ENCODE measurements at regions not wholly inside any gene's neighbourhood (a gene's known extent, or its start where the extent isn't known, plus 50 kb on each side); places are given as distances from the start of the nearest gene placed in this dataset.

DNA sequence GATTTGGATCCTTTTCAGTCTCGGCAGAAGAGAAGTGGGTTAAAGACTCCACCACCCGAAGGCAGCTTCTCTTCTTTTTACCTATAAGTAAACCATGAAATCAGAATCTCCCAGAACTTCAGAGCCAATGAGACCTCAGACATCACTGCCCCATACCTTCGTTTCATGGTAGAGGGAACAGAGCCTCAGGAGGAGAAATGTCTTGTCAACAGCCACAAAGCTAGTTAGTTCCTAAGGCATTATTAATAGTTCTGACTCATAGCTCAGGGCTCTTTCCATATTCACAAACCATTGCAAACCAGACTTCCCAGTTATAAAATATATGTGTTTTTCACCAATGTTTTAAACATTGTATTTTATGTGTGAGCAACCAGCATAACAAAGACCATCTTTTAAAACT, 118.7 kb upstream of the RIPOR2 start:
- Histone ChIP-seq H2BK12ac (ENCODE audit: insufficient read length, low read depth, low read length) (no peak overlapping the region), H3K9me3 (ENCODE audit: control insufficient read depth, low read depth, low read length) (no peaks in the 10 kb centered on the region), H4K91ac (ENCODE audit: insufficient read length, low read depth, low read length) (no peak overlapping the region), H3K56ac (ENCODE audit: insufficient read length, low read depth, low read length) (no peak overlapping the region), H3K14ac (ENCODE audit: insufficient read depth, low read length) (no peak overlapping the region), H3K18ac (ENCODE audit: insufficient read length, low read depth, low read length) (no peak overlapping the region), H3K4me2 (ENCODE audit: insufficient read depth, insufficient read length, low read length) (no peak overlapping the region), H3K4me1 (ENCODE audit: insufficient read depth, low read length) (no peaks in the 10 kb centered on the region; the same call in 1 of the 2 replicates), H4K8ac (replicated peaks; ENCODE audit: insufficient read length, low read depth, low read length) (no peak overlapping the region), H3K27ac (ENCODE audit: insufficient read length, low read depth, low read length) (no peak overlapping the region), H4K5ac (ENCODE audit: insufficient read length, low read depth, low read length) (no peak overlapping the region), H3K23me2 (ENCODE audit: insufficient read length, low read depth, low read length, poor library complexity, severe bottlenecking) (no peaks in the 10 kb centered on the region), H2BK120ac (ENCODE audit: low read depth, low read length, poor library complexity, severe bottlenecking) (no peak overlapping the region), H2BK15ac (ENCODE audit: low read depth, low read length) (no peak overlapping the region), H3T11ph (ENCODE audit: low read length) (no peak overlapping the region), H2BK5ac (ENCODE audit: insufficient read length, low read length) (no peak overlapping the region), H3K9ac (ENCODE audit: extremely low read depth, insufficient read length, low read length) (no peak overlapping the region), H2AK5ac (ENCODE audit: insufficient read length, low read length) (no peak overlapping the region), H2AFZ (ENCODE audit: low read length) (no peak overlapping the region), H3K79me2 (ENCODE audit: insufficient read depth, low read length) (no peaks in the 10 kb centered on the region), H3K4ac (ENCODE audit: low read depth, low read length) (no peak overlapping the region), H3K79me1 (ENCODE audit: insufficient read depth, low read depth, low read length, poor library complexity, severe bottlenecking) (no peaks in the 10 kb centered on the region), H3K27me3 (ENCODE audit: insufficient read depth, low read length) (no peaks in the 10 kb centered on the region), H4K20me1 (ENCODE audit: control insufficient read depth, insufficient read depth, insufficient read length) (no peaks in the 10 kb centered on the region), H3K23ac (ENCODE audit: insufficient read length, low read depth, low read length) (no peak overlapping the region), H2BK20ac (ENCODE audit: low read depth, low read length, poor library complexity, severe bottlenecking) (no peak overlapping the region)
- Mint-ChIP-seq H3K27me3 (ENCODE audit: low read depth) (peaks cover 2% of the 10 kb centered on the region; the same call in 1 of the 2 replicates), H3K4me3 (no peak overlapping the region), H3K9me3 (peaks cover 7 to 12% of the 10 kb centered on the region in 2 experiments; a peak in 4 of 5 replicates), H3K36me3 (ENCODE audit: insufficient read depth in 1 of 3, low read depth in 3 of 3) (peaks cover 0 to 8% (median 2%) of the 10 kb centered on the region in 3 experiments; a peak in 3 of 7 replicates), H3K27ac (no peak overlapping the region), H3K4me1 (peaks cover 7 to 12% of the 10 kb centered on the region in 2 experiments; a peak in 3 of 4 replicates)
- no peak for DNase-seq
- WGBS (ENCODE audit: extremely low coverage, insufficient read length, low lambda C conversion rate), result no CpG with 5 or more reads among the region's 3 CpGs
- TF ChIP-seq, protein P1, sequence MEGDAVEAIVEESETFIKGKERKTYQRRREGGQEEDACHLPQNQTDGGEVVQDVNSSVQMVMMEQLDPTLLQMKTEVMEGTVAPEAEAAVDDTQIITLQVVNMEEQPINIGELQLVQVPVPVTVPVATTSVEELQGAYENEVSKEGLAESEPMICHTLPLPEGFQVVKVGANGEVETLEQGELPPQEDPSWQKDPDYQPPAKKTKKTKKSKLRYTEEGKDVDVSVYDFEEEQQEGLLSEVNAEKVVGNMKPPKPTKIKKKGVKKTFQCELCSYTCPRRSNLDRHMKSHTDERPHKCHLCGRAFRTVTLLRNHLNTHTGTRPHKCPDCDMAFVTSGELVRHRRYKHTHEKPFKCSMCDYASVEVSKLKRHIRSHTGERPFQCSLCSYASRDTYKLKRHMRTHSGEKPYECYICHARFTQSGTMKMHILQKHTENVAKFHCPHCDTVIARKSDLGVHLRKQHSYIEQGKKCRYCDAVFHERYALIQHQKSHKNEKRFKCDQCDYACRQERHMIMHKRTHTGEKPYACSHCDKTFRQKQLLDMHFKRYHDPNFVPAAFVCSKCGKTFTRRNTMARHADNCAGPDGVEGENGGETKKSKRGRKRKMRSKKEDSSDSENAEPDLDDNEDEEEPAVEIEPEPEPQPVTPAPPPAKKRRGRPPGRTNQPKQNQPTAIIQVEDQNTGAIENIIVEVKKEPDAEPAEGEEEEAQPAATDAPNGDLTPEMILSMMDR (conservative IDR thresholded peaks at IDR 0.05), result no peak

Data from H9 (cell line).